NCI-H2029 (cell line): ENCODE measurements at regions not wholly inside any gene's neighbourhood (a gene's known extent, or its start where the extent isn't known, plus 50 kb on each side); places are given as distances from the start of the nearest gene placed in this dataset.
"Not testable (repeated sequence)": the region's sequence is repeated elsewhere in the genome, so short reads cannot be mapped to it uniquely, and the experiment has no call there.

Source experiments
- DNase-seq: peaks from one replicate; lab custom pipeline; 2025; lab: John Stamatoyannopoulos, UW

- DNase-seq: no peak
Measured at GRCh38 chr20:57787151-57787989, 77.6 kb upstream of the PMEPA1 start.

GRCh38 chr20:57786304-57786932 is 76.6 kb upstream of the PMEPA1 start:
- DNase-seq: no peak

GRCh38 chr20:57785720-57786119 is 75.9 kb upstream of the PMEPA1 start:
- DNase-seq: no peak

- no peak for DNase-seq
Measured at GRCh38 chr20:57785061-57785460, 75.2 kb upstream of the PMEPA1 start.

GRCh38 chr20:57783956-57784837 is 74.4 kb upstream of the PMEPA1 start:
- DNase-seq: no peak

GRCh38 chr20:57783196-57783595 is 73.4 kb upstream of the PMEPA1 start:
- no peak for DNase-seq

- DNase-seq: no peak
Measured at GRCh38 chr20:57782631-57783041, 72.8 kb upstream of the PMEPA1 start.

- no peak for DNase-seq
Measured at GRCh38 chr20:57781901-57782300, 72.1 kb upstream of the PMEPA1 start.

- no peak for DNase-seq
Measured at GRCh38 chr20:57780906-57781305, 71.1 kb upstream of the PMEPA1 start.

- DNase-seq: no peak
Measured at GRCh38 chr20:57780398-57780797, 70.6 kb upstream of the PMEPA1 start.

- no peak for DNase-seq
Measured at GRCh38 chr20:57779401-57780003, 69.7 kb upstream of the PMEPA1 start.

- DNase-seq: no peak
Measured at GRCh38 chr20:57777911-57778310, 68.1 kb upstream of the PMEPA1 start.

GRCh38 chr20:57774951-57775350 is 65.1 kb upstream of the PMEPA1 start:
- no peak for DNase-seq

GRCh38 chr20:57774111-57774880 is 64.5 kb upstream of the PMEPA1 start:
- no peak for DNase-seq

- no peak for DNase-seq
Measured at GRCh38 chr20:57773059-57773815, 63.4 kb upstream of the PMEPA1 start.

GRCh38 chr20:57772349-57772964 is 62.6 kb upstream of the PMEPA1 start:
- DNase-seq: no peak

GRCh38 chr20:57770852-57771720 is 61.3 kb upstream of the PMEPA1 start:
- DNase-seq: no peak

GRCh38 chr20:57770401-57770800 is 60.6 kb upstream of the PMEPA1 start:
- DNase-seq: not testable (repeated sequence)

GRCh38 chr20:57769756-57770155 is 59.9 kb upstream of the PMEPA1 start:
- DNase-seq: no peak
